ENCODE measurements at regions not wholly inside any gene's neighbourhood (a gene's known extent, or its start where the extent isn't known, plus 50 kb on each side); places are given as distances from the start of the nearest gene placed in this dataset.

- DNase-seq: no peak
These were observed 201.9 kb upstream of the COPS8 start for GRCh38 chr2:236883819-236884218.

GRCh38 chr2:236884569-236885175, 201.0 kb upstream of the COPS8 start:
- DNase-seq: no peak

- no peak for DNase-seq
These were observed 199.2 kb upstream of the COPS8 start for GRCh38 chr2:236886456-236886855.

- DNase-seq: no peak
These were observed 198.2 kb upstream of the COPS8 start for GRCh38 chr2:236887531-236887930.

GRCh38 chr2:236887953-236888793, 197.5 kb upstream of the COPS8 start:
- no peak for DNase-seq

GRCh38 chr2:236888794-236889780, 196.6 kb upstream of the COPS8 start:
- no peak for DNase-seq

GRCh38 chr2:236889791-236890704, 195.6 kb upstream of the COPS8 start:
- no peak for DNase-seq

- no peak for DNase-seq
These were observed 193.0 kb upstream of the COPS8 start for GRCh38 chr2:236892721-236893120.

GRCh38 chr2:236894791-236895190, 190.9 kb upstream of the COPS8 start:
- no peak for DNase-seq

GRCh38 chr2:236895497-236895896, 190.2 kb upstream of the COPS8 start:
- DNase-seq: no peak

GRCh38 chr2:236896688-236897087, 189.0 kb upstream of the COPS8 start:
- no peak for DNase-seq

GRCh38 chr2:236899146-236899545, 186.5 kb upstream of the COPS8 start:
- DNase-seq: no peak

GRCh38 chr2:236899950-236900640, 185.6 kb upstream of the COPS8 start:
- DNase-seq: no peak

GRCh38 chr2:236901956-236902355, 183.7 kb upstream of the COPS8 start:
- no peak for DNase-seq

GRCh38 chr2:236903978-236904377, 181.7 kb upstream of the COPS8 start:
- no peak for DNase-seq

- no peak for DNase-seq
These were observed 181.1 kb upstream of the COPS8 start for GRCh38 chr2:236904389-236905263.

- no peak for DNase-seq
These were observed 179.7 kb upstream of the COPS8 start for GRCh38 chr2:236905976-236906375.

GRCh38 chr2:236908439-236909192, 177.1 kb upstream of the COPS8 start:
- DNase-seq: no peak

GRCh38 chr2:236909193-236909504, 176.5 kb upstream of the COPS8 start:
- DNase-seq: no peak

GRCh38 chr2:236909802-236910201, 175.9 kb upstream of the COPS8 start:
- no peak for DNase-seq
